ES-I3 (cell line): ENCODE measurements at regions not wholly inside any gene's neighbourhood (a gene's known extent, or its start where the extent isn't known, plus 50 kb on each side); places are given as distances from the start of the nearest gene placed in this dataset.

Experiments
- H3K36me3 ChIP-seq: 2 replicates; pipeline ENCODE4 v1.6.1; 2013; ENCODE audit warnings: mild to moderate bottlenecking, low read length, control low read depth, moderate library complexity; ENCODE audit not compliant: insufficient read depth
- H3K4me1 ChIP-seq: 2 replicates; pipeline ENCODE4 v1.6.1; 2013; ENCODE audit warnings: mild to moderate bottlenecking, control low read depth, low read length; ENCODE audit not compliant: insufficient read depth
- H3K9ac ChIP-seq: 2 replicates; pipeline ENCODE4 v1.6.1; 2013; ENCODE audit warnings: low read depth, mild to moderate bottlenecking, low read length, moderate library complexity
- H3K9me3 ChIP-seq: 2 replicates; pipeline ENCODE4 v1.6.1; 2013; ENCODE audit warnings: mild to moderate bottlenecking, low read length, moderate library complexity; ENCODE audit not compliant: control insufficient read depth, insufficient read depth

GRCh38 chr20:60570481-60571277 lies 612.5 kb downstream of the CDH26 start:
- Histone ChIP-seq H3K36me3 (no peaks in the 10 kb centered on the region), H3K9ac (no peak overlapping the region), H3K4me1 (no peaks in the 10 kb centered on the region), H3K9me3 (no peaks in the 10 kb centered on the region)

DNA sequence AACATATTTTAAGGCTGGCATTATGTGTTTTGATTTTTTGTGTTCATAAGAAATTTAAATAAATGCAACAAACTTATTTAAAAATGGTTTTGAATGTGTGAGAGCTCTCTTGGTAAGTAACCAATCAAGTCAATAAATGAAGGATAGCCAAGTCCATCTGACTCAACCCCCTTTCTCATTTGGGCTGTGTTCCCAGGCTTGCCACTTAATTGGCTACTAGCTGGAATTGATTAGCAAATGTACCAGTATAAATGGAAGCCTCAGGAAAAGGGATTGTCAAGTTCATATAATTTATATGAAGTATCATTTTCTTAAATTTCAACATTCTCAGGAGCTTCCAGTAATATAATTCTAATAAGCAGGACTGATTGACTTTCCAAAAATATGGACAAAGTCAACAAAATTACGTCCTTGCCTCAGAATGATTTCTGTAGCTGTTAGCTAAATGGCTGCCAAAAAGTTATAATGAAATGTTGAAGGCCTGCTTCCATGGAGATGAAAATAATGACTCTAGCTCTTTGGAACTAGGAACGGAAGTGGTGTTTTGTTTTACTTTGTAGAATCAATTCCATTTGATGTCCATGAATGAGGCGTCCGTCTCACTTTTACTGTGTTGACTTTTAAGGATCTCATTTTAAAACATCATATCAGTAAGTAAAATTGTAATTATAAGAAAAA lies 614.9 kb downstream of the CDH26 start:
- Histone ChIP-seq H3K36me3 (no peaks in the 10 kb centered on the region), H3K9ac (no peak overlapping the region), H3K4me1 (no peaks in the 10 kb centered on the region), H3K9me3 (no peaks in the 10 kb centered on the region)

DNA sequence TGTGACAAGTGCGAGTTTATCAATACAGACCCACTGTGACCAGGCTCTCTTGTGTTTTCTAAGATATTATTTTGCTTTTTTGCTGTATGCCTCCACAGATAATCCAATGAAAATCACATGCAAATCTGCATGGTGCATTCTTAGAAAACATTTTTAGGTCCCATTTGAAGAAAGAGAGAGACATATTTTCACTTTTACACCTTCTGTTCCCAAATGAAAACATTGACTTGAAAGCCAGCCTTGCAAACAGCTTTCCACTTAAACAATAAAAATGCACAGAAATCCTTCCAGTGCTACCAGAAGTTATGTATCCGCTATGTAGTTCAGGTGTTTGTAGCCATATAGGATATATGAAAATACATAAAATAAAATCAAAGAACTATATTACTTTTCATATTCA lies 618.0 kb downstream of the CDH26 start:
- H3K9me3 ChIP-seq = no peaks in the 10 kb centered on the region
- no peaks in the 10 kb centered on the region for H3K36me3 ChIP-seq
- H3K9ac ChIP-seq = no peak overlapping the region
- peaks cover 10% of the 10 kb centered on the region for H3K4me1 ChIP-seq

DNA sequence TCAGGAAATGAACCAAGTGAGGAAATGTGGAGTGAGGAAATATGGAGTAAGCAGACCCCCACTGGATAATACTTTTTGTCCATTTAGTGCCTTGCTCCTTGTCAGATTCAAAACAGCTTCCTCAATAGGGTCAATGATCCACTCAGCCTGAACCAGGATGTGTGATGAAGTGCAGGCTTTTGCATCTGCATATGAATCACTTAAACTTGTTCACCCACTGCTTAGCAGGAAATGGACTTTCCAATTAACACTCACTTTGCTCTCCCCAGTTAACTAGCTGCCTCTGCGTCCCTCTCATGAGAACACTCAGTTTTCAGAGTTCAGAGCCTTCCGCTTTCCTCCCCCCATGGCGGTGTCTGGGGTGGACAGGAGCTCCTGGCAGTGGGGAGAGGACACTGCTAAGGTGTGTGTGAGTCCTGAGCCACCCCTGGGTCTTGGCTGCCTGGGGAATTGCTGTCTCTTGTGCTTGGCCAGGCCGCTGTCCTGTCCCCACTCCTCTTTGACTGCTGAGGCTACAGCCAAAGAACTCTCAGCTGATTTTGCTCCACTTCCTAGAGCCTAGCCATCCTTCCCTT lies 621.8 kb downstream of the CDH26 start:
- no peak overlapping the region for H3K9ac ChIP-seq
- H3K4me1 ChIP-seq = peaks cover 10% of the 10 kb centered on the region
- H3K9me3 ChIP-seq = no peaks in the 10 kb centered on the region
- H3K36me3 ChIP-seq = no peaks in the 10 kb centered on the region

DNA sequence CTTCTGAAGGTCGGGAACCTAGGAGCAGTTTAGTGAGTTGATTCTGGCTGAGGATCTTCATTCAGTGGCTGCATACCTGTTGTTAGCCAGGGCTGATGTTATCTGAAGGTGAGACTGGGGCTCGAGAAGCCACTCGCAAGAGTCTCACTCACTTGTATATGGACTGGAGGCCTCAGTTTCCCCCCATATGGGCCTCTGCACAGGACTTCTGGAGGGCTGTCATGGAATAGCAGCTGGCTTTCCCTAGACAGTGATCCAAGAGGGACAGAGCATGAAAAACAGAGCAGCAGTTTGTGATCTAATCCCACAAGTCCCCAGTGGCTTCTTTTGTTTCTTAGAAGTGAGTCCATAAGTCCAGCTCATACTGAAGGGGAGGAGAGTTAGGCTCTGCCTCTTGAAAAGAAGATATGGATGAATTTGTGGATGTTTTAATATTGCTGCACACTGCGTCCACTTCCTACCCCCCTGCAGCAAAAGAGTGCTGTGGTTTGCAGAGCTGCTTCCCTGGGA lies 623.4 kb downstream of the CDH26 start:
- Histone ChIP-seq H3K9ac (no peak overlapping the region), H3K9me3 (no peaks in the 10 kb centered on the region), H3K4me1 (peaks cover 14% of the 10 kb centered on the region), H3K36me3 (no peaks in the 10 kb centered on the region)

GRCh38 chr20:60583741-60584140 lies 625.5 kb downstream of the CDH26 start:
- H3K4me1 ChIP-seq = peaks cover 14% of the 10 kb centered on the region
- H3K9me3 ChIP-seq = no peaks in the 10 kb centered on the region
- H3K9ac ChIP-seq = no peak overlapping the region
- H3K36me3 ChIP-seq = no peaks in the 10 kb centered on the region

- no peaks in the 10 kb centered on the region for H3K9me3 ChIP-seq
- peaks cover 14% of the 10 kb centered on the region for H3K4me1 ChIP-seq
- no peak overlapping the region for H3K9ac ChIP-seq
- H3K36me3 ChIP-seq = no peaks in the 10 kb centered on the region
Observed at GRCh38 chr20:60584221-60584620, 626.0 kb downstream of the CDH26 start.

DNA sequence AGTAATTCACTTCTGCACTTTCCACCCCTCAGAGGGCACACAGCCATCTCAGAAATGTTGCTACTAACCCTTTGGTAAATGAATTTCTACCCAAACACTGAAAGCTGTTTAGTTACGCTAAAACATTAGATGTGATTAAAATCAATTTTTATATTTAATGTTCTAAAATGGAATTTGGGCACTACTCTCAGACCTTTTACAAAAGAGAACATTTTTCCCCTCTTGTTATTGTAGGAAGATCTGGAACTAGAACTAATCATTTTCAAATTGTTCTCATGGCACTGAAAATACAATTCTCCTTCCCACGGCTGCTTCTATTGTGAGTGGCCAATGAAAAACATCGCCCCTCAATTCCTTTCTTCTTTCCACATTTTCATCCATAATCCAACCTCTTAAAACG lies 627.4 kb downstream of the CDH26 start:
- H3K9ac ChIP-seq = no peak overlapping the region
- peaks cover 5% of the 10 kb centered on the region; the same call in 1 of the 2 replicates for H3K4me1 ChIP-seq
- H3K36me3 ChIP-seq = no peaks in the 10 kb centered on the region
- H3K9me3 ChIP-seq = no peaks in the 10 kb centered on the region

DNA sequence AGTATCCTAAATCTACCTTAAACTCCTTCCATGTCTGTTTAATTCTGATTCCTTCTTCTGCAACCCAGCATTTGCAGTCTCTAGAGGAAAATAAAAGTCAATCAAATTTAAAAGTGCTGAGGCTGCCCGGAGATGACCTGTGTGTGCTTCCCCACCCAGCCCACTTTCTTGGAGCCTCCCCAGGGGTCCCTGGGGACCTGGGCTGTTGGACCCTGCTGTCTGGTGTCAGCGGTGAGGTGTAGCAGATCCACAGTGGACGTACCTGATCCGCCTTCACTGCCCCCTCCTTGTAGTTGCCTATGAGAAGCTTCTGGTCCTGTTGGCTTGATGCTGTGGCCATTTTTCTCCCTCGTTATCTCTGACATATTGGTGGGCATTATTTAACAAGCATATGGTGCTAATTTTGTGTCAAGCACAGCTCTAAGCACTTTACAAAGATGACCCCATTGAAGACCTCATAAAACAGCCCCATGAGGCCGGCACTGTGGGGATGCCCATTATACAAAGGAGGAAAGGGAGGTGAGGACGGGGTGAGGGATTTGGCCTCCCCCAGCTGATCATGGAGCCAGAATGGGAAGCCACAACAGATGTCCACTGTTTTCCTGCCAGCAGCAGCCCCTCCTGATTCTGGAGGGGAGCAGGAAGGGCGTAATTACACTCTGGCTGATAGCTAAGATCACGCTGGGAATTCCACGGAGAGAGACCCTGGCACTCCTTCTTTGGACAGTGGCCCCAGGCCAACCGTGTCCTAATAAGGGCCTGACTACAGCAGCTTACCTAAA lies 628.2 kb downstream of the CDH26 start:
- H3K9ac ChIP-seq = no peak overlapping the region
- peaks cover 5% of the 10 kb centered on the region; the same call in 1 of the 2 replicates for H3K4me1 ChIP-seq
- H3K9me3 ChIP-seq = no peaks in the 10 kb centered on the region
- no peaks in the 10 kb centered on the region for H3K36me3 ChIP-seq

DNA sequence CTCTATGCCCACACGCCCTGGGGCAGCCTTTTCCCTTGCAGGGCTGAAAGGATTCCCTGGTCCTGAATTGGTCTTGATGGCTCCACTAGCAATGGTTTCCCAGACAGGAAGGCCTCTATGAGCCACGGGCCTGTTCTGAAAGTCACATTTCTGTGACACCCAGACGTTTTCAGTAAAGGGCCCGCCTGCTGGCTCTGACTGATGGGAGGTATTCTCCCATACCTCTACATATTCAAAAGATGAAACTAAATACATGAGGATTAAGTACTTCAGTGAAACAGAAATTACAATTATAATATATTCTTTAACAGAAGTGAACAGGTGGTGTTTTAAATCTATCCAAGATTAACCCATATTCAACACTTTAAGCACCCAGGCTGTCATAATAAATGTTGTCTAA lies 629.8 kb downstream of the CDH26 start:
- no peak overlapping the region for H3K9ac ChIP-seq
- H3K4me1 ChIP-seq = peaks cover 5% of the 10 kb centered on the region; the same call in 1 of the 2 replicates
- no peaks in the 10 kb centered on the region for H3K9me3 ChIP-seq
- H3K36me3 ChIP-seq = no peaks in the 10 kb centered on the region

- Histone ChIP-seq H3K36me3 (no peaks in the 10 kb centered on the region), H3K4me1 (peaks cover 5% of the 10 kb centered on the region; the same call in 1 of the 2 replicates), H3K9ac (no peak overlapping the region), H3K9me3 (no peaks in the 10 kb centered on the region)
Observed at GRCh38 chr20:60589623-60590022, 631.4 kb downstream of the CDH26 start.

DNA sequence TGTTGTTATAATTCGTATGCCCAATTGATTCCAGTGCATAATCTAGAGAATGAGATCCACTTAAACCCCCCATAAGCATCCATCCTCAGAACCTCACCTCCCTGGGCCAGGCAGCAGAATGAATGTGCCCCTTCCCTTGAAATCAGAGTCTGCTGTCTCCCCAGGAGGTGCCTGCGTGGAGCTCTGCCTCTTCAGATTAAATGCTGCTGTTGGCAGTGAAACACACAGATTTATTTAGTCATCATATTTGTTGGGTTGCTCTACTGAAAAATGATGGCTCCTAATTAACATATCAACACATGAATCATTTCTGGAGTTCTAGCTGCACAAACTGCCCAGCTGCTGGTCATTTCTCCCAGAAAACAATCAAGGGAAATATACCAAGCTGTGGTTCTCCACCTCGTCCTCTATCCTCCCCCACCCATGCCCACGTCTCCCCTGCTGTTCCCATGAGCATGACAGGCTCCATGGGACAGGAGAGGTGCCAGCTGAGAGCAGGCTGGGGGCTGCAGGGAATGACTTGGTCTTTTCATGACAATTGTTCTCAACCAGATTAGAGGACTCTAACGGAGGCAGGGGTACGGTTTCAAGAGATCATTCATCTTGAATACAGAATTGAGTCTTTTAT lies 633.1 kb downstream of the CDH26 start:
- H3K9ac ChIP-seq = no peak overlapping the region
- no peaks in the 10 kb centered on the region for H3K4me1 ChIP-seq
- H3K9me3 ChIP-seq = no peaks in the 10 kb centered on the region
- no peaks in the 10 kb centered on the region for H3K36me3 ChIP-seq

DNA sequence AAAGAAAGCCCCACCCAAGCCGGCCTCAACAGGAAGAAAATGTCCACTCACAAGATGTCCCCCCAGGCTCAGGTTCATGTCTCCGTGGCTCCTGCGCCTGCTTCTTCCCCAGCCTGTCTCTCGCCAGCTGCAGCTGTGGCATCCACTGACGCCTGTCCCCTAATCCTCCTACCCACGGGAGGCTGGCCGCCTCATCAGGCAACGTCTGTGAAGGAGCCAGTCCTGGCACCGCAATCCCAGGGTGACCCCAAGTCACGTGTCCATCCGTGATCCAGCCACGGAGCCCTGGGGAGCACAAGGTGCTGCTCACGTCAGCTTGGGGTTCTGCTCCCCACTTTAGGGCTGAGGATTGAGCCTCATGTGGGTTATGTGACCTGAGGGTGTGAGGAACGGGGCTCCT lies 640.3 kb downstream of the CDH26 start:
- Histone ChIP-seq H3K4me1 (no peaks in the 10 kb centered on the region), H3K9ac (no peak overlapping the region), H3K36me3 (no peaks in the 10 kb centered on the region), H3K9me3 (no peaks in the 10 kb centered on the region)

GRCh38 chr20:60599381-60599780 lies 641.2 kb downstream of the CDH26 start:
- no peaks in the 10 kb centered on the region for H3K36me3 ChIP-seq
- H3K9ac ChIP-seq = no peak overlapping the region
- no peaks in the 10 kb centered on the region for H3K4me1 ChIP-seq
- H3K9me3 ChIP-seq = no peaks in the 10 kb centered on the region
